ENCODE measurements at regions not wholly inside any gene's neighbourhood (a gene's known extent, or its start where the extent isn't known, plus 50 kb on each side); places are given as distances from the start of the nearest gene placed in this dataset.
"Not testable (repeated sequence)": the region's sequence is repeated elsewhere in the genome, so short reads cannot be mapped to it uniquely, and the experiment has no call there.

DNA sequence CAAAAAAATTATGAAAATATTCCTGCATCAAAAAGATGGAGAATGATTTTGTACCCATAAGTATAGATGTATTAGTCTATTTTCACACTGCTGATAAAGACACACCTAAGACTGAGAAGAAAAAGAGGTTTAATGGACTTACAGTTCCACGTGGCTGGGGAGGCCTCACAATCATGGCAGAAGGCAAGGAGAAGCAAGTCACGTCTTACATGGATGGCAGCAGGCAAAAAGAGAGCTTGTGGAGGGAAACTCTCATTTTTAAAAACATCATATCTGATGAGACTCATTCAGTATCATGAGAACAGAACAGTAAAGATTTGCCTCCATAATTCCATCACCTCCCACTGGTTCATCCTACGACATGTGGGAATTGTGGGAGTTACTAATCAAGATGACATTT lies 979.8 kb downstream of the TDRD15 start:
- TF ChIP-seq, protein P1, sequence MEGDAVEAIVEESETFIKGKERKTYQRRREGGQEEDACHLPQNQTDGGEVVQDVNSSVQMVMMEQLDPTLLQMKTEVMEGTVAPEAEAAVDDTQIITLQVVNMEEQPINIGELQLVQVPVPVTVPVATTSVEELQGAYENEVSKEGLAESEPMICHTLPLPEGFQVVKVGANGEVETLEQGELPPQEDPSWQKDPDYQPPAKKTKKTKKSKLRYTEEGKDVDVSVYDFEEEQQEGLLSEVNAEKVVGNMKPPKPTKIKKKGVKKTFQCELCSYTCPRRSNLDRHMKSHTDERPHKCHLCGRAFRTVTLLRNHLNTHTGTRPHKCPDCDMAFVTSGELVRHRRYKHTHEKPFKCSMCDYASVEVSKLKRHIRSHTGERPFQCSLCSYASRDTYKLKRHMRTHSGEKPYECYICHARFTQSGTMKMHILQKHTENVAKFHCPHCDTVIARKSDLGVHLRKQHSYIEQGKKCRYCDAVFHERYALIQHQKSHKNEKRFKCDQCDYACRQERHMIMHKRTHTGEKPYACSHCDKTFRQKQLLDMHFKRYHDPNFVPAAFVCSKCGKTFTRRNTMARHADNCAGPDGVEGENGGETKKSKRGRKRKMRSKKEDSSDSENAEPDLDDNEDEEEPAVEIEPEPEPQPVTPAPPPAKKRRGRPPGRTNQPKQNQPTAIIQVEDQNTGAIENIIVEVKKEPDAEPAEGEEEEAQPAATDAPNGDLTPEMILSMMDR (IDR thresholded peaks at IDR 0.05), result not testable (repeated sequence)
- TF ChIP-seq POLR2A (IDR thresholded peaks at IDR 0.05), result not testable (repeated sequence)

Data from testis (tissue), 2 donors.